ENCODE measurements at regions not wholly inside any gene's neighbourhood (a gene's known extent, or its start where the extent isn't known, plus 50 kb on each side); places are given as distances from the start of the nearest gene placed in this dataset.

DNA sequence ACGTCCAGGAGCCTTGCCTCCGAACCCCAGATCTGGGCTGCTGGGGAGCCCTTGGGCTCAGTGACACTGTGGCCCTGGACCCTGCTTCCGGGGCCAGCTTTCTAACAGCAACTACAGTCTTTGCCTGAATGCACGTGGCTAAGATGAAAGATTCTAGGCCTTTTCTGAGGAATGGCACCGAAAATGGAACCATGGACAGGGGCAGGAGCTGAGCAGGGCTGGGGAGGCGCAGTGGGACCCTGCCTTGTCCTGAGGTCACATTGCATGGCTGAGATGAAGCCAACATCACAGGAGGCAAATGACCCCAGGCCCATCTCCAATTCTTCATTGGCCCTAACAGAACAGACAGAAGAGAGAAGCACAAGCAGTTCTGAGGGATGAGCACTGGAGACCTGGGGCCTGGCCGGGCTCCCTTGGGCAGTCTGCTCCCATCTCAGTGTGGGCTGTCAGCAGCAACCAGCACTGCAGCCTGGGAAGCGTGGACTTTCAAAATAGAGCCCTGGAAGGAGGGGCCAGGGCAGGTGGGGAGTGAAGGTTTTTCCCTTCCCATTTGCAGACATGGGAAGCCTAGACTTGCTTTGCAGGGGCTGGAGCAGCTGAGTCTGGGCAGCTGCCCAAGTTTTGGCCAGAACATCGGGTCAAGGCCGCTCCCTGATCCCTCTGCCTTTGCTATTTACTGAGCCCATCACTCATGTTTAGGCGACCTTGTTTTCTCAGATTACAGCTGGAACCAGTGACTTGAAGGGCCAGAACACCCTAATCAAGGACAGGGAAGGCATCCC, 114.4 kb upstream of the TCERG1L start:
- DNase-seq: no peak

DNA sequence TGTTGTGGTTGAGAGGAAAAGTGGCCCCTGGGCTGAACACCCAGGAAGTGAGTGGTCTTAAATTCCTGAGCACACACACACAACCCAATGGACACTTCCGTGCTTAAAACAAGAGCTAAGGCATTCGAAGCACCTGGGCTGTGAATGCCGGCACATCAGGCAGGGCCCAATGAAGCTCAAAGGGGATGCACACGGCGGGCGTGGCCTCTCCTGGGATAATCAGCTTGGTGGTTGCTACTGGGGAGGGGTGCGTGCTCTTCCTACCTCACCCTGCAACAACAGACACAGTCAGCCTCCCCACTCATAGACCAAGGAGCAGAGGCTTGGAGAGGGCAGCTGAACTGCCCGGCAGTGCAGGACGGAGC, 115.0 kb upstream of the TCERG1L start:
- no peak for DNase-seq

DNA sequence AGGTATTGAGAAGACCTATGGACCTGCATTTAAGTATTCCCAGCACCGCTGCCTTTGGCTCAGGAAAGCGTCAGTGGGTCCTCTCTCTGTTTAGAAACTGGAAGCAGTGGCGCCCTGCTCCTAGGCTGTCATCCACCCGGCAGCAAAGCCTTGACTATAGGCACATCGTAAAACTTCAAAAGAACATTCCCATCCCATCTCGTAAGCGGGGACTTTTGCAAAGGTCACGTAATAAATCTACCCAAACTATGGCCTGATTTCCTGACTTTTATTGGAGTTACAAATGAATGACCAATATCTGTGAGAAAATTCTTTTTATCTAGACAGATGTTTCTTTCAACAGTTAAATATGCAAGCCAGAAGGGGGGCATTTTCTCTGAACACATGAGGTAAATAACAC, 115.8 kb upstream of the TCERG1L start:
- no peak for DNase-seq

DNA sequence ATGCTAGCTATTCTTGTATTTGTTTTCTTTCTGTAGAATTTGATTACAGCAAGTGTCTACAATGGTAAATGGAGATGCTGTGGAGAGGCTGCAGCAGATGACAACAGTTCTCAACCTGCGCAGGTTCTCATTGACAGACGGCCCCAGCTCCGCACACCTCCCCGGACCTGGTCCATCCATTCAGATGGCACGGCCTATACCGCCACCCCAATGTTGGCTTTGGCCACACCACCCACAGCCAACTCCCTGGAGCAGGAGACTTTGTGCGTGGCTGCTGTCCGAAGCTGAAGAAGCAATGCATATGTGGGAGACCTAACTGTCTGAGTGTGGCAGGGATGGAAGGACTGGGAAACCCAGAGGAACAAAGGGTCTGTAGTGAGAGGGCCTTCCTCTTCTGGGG, 116.4 kb upstream of the TCERG1L start:
- DNase-seq: no peak

DNA sequence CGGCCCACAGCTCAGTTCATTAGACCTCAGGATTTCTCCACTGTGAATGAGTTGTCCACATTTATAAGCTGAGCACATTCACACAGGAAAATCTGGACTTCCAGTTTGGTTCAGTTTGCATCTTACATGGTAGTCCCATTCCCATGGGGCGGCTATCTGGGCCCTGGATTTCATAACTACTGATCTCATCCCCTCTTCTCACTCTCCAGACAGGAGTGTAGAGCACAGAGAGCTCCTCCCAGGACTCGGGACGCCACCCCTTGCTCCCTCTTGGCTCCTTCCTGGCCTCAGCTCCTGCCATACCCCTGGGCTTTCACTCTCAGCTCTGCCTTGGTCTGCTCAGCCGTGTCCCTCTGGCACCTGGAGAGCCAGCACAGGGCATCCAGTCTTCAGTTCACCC, 117.6 kb upstream of the TCERG1L start:
- no peak for DNase-seq

DNA sequence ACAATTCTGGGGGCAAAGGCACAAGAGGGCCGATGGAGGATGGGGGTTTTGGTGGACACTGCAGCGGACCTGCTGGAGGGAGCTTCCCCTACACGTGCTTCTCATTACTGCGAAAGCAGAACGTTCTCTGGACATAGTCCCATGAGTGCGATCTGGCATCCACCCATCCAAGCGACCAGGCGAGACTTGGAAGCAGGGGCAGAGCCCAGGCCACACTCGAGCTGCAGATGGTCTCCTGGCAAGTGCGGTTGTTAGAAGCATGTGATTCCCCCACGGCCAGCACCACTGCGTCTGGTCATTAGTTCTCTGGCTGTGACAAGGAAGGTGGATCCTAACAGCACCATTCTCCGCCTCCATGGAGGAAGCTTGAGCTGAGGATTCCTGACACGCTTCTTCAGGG, 118.4 kb upstream of the TCERG1L start:
- DNase-seq: no peak

DNA sequence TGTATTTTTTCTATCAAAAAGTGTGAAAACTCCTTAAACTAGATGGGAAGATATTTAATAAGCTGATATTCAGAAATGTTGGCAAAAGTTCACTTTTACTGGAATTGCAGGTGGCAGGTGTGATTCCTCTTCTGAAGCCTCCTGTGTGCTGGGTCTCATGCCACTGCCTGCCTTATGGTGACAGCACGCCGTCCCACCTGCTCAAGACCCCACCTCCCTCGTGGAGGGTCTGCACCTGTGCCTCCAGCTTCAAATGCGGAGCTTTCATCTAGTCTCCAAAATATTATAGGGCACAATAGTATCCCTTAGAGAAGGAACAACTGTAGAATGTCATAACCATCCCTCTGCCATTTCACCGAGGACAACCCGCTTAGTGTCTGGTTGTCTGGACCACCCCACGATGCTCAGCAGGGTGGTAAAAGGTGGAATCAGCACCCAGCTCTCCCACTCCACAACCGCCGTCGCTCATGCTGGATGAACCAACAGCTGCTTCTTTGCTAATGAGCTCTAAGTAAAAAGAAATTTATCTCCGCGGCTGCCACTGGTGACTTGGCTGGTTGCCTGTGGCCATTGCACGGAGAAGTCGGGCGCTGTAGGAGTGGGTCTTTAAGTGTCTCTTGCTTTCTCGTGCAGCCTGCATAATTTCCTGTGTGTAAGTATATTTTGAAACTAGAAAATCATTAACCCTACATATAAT, 119.3 kb upstream of the TCERG1L start:
- no peak for DNase-seq

DNA sequence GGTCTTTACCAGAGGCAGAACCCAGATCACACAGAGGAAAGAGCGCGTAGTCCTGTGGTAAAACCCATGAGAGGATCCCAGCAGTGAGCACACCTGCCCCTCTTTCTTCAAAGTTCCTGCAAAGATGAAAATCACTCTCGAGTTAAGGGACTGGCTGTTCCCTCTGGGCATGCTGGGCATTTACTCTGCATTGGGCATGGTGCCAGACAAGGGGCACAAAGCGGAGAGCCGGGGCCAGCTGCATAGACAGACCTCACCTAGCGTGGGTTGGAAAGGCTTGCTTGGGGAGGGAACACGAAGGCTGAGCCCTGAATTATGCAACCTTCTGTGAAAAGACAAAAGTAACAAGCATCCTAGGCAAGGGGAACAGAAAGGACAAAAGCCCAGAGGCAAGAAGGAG, 120.0 kb upstream of the TCERG1L start:
- DNase-seq: peak; percentile 43

DNA sequence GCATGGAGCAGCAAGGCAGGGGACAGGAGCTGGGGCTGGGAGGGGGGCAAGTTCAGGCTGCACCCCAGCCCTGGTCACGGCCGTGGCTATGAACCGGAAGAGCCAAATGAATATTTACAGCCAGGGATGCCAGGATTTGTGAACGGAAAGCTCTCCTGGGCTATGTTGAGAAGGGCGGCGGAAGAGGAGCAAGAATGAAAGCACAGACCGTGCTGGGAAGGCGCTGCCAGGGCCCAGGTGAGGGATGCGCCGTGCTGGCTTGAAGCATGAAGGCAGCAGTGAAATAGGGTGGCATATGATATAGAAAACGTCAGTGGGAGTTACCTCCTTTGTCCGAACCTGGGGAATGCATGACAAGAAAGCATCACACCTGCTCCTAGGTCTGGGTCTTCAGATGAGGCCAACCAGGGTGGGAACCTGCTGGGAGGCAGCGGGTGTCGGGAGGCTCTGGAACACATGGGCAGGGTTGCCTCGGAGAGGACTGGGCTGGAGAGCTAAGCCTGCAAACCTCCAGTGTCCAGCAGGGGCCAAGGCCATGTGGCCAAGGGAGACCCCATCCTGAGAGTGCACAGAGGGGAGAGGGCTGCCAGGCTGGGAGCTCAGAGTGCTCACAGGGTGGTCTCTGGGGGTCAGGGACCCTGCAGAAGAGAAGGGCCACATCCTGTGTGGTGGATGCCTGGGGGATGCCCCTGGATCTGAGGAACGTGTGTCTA, 120.6 kb upstream of the TCERG1L start:
- DNase-seq: no peak

DNA sequence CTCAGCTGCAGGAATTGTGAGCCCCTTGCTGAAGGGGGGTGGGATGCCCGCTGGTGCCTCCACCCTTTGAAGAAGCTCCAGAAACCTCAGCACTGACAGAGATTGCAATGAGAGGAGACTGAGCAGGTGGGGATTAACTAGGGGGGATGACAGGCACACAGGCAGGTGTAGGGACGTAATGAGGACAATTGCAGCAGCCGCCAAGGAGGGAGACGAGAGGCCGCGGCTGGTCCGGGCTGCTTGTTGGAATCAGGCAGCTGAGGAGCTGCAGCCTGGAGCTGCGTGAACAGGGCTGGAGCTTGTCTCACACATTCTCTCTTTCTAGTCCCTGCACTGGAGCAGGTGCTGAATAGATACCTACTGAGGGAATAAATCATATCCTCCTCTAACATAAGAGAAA, 122.0 kb upstream of the TCERG1L start:
- no peak for DNase-seq

DNA sequence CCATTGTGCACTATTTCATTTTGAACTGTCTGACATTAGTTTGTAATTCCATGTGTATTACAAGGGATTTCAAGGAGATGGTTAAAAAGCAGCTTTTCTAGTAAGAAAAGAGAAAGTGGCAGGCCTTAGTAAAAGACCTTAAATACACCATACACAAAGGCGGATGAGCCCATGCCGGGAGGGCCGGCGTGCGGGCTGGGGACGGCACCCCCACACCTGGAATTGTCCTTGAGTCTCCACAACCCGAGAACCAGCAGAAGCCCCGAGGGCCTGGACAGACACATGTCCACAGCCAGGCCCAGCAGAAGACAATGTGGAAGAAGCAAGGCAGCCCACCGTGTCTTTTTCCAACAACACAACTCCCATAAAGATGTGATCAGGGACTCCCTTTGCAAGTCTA, 123.7 kb upstream of the TCERG1L start:
- DNase-seq: no peak

DNA sequence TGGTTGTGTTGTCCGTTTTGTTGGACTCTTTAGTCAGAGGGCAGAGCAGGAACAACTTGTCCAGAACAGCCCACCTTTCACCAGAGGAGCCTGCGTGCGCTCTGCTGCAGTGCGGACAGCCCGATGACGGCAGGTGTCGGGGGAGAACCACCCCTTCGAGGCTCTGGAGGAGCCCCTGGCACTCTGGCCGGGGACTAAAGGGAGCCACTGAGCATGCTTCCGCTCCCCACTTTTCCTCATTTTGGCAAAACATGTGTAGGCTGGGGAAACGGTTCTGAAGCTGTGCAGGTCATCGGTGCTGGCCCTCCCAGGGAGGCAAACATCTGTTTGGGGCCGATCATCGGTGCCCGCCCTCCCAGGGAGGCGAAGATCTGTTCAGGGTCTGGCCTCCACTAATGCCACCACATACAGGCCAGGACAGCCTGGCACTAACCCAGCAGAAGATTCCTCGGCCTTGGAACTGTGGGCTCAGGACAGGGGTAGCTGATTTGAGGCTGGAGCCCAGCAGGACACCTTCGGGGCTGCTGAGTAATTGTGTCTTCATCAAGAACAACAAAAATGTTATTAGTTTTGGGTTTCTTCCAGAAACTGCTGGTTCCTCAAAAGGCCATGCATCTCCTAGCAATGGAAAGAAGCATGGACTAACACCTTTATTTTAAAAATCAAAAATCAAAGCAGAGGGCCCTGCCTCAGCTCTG, 124.4 kb upstream of the TCERG1L start:
- DNase-seq: no peak

DNA sequence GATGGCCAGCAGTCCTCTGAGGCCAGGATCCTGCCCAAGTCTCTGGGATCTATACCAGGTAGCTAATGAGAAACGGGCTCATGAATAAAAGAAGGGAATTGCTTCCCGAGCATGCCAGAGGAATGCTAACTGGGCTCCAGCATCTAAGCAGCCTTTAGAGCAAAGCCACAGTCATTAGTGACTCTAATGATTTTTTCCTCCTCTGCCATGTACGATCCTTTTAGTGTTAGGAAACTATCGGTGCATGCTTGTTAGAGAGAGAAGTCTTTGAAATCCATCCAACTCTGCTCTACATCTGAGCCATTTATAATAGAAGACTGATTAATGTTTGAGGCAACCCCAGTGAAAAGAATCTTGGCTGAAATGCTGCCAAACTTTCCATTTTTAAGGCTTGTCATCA, 124.9 kb upstream of the TCERG1L start:
- DNase-seq: no peak

DNA sequence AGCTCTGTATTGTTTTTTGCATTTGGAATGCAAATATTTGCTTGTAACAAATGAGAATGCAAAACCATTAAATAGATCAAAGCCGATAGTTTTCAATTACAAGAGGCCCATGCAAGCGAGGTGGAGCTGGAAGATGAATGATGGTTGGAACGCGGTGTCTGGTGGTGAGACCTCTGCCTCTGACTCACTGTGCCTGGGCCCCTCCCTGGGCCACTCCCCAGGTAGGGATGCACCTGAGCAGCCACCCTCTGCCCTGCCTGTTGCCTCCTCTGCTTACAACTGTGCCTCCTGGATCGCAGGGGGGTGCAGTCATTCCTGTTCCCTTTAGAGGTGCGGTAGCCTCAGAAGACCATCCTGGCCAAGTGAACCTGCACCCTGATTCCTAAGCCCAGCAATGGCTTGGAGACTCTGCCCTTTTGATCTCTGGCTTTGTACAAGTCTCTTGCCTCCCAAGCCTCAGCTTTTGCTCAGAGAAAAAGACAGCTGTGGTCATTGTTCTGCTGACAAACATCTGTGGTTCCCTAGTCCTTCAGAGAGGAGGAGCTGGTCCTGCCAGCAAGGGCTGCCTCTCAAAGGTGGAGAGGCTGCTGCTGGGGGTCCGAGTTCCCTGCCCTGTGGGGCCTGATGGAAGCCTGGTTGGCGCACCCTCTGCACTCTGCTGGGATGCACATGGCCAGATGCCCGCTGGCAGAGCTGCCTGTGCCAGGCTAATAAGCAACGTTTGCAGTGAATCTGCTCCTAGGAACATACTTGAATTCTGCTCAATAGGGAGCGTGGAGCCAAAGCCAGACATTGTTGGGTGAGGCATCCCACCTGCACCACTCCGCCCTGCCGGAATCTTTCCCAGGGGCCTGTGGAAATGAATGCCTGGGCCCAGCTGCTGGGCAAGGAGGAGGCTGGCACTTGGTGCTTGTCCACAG, 126.3 kb upstream of the TCERG1L start:
- no peak for DNase-seq

DNA sequence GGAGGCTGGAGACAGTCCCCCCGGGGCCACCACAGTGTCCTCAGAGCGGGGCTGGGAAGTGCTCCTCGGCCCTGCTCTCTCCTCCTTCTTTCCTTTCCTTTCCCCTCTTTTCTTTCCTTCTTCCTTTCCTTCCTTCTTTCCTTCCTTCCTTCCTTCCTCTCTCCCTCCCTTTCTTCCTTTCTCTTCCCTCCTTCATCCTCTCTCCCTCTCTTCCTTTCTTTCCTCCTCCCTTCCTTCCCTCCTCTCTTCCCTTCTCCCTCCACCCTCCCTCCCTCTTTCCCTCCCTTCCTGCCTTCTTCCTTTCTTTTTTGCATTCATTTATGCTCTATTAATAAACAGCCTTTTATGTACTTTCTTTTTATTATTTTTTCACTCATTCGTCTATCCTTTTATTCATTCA, 127.1 kb upstream of the TCERG1L start:
- no peak for DNase-seq

DNA sequence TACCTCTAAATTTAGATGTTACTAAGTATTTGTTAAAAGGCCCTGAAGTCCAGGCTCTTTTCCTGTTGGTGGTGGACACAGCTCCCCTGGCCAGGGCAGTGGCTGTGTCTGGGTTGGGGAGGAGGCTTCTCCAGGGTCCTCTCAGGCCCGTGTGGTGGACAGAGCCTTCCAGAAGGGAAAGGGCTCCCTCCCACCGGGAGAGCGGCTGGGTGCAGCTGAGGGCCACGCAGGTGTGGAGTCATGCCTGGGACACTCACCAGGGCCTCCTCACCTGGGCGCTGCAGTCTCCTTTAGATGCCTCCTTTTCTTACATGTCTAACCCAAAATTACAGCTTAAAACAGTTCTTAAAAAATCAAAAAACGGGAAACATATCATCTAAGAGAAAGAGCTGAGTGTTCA, 128.2 kb upstream of the TCERG1L start:
- DNase-seq: no peak

DNA sequence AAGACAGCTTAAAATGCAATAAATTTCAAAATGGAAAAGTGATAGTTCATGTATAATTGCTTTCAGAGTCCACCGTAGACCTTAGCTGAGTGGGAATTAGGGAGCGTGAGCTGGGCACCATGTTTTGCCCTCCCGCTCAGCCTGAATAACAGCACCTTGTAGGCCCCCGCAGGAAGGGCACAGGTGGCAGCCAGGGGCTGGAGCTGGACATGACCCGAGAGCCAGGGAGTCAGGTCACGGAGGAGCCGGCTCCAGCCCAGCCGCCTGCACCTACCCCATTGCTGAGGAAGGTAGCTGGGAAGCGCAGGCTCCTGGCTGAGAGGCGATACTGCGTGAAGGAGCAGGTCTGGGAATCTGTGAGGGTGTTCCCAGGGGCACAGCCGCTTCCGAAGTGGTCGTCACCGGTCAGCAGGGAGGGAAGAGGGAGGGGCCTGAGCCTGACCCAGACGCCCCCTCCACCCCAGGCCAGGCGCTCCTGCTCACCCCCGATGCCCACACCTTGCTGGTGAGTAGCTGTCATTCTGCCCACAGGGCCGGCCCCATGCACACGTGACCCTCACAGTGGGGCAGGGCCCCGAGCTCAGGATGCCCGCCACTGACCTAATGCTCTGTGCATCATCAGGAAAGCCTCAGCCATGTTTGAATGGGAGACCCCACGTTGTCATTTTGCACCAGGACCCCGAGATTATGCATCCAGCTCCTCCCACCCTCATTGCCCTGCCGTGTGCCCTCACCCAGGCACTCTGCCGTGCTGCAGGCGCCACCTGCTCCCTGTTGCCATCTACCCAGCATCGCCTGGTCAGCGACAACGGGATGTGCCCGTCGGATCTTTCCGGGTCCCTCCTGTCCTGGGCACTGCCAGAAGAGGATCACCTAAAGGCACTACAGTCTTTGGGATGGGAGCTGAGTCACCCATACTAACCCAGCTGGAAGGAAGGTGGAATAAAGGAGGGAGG, 129.2 kb upstream of the TCERG1L start:
- DNase-seq: no peak

DNA sequence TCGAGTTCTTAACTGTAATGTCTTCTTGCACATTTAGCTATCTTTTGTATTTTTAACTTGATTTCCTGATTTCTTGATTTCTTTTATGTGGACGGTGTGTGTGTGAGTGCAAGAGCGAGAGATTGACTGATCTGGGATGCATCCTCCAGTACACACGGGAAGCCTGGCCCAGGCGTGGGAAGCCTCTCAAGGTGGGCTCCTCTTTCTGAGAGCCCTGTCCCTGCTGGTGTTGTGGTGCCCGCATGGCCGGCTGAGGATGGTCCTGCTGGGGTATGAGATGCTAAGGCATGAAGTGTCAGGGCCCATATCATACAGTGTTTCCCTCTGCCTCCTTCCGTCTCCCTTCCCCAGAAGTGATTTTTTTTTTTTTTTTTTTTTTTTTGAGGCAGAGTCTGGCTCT, 130.8 kb upstream of the TCERG1L start:
- DNase-seq: no peak

DNA sequence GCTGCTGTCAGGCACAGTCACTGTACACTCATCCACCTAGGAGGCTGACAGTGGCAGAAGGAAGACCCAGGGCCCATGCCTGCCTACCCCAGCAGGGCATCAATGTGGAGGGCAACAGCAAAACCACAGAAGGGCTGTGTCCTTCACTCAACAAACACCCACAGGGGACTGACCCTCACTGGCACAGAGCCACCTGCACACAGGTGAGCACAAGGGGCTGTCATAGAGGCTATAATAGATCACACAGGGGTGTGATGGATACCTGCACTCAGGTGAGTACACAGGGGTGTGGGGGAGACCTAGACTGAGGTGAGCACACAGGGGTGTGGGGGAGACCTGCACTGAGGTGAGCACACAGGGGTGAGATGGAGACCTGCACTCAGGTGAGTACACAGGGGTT, 132.8 kb upstream of the TCERG1L start:
- no peak for DNase-seq

DNA sequence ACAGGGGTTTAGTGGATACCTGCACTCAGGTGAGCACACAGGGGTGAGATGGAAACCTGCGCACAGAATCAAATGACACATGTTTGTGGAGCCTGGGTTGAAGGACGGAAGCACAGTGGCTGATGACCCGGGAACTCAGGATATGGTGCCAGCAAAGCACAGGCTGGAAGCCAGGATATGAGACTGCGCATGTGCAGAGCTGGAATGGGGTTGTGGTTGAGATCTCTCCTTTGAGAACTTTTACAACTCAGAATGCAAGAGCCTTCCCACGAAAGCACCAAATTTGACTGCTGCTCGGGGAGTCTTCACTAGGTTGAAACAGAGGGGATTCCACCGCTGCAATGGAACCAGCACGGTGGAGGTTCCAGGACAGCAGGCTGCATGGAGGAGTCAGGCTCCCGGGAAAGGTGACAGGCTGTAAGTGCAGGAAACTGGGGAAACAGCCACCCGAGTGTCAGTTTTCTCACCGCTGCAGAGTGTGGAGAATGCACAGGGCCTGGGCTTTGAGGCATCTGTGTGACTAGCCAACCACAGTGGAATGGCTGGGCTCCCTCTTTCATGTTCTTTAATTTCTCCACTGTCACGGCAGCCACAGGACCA, 133.4 kb upstream of the TCERG1L start:
- no peak for DNase-seq

DNA sequence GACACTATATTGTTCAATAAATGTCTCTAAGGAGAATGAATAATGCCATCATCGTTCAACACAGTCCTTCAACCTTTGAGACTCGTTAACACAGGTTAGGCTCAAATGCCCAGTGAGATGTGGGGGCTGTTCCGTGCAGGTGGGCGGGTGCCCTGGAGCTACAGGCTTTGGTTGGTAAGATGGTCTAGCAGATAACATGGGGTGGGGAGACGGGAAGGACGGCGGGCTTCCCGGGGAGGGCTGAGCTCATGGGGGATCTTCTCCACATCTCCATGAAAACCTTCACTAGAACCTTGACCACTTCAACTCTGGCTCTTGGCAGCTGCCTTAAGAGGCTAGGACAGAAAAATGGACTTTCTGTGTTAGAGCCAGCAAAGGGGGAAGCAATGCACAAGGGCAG, 134.1 kb upstream of the TCERG1L start:
- no peak for DNase-seq

Data from NCI-H510A (cell line).